GM12872 (cell line): ENCODE measurements at regions not wholly inside any gene's neighbourhood (a gene's known extent, or its start where the extent isn't known, plus 50 kb on each side); places are given as distances from the start of the nearest gene placed in this dataset.

Experiments
- CTCF ChIP-seq: IDR thresholded peaks from 3 replicates; pipeline ENCODE4 v1.5.1; 2011; ENCODE audit warnings: low read depth, mild to moderate bottlenecking, low read length, moderate library complexity; ENCODE audit not compliant: insufficient read depth

- no peak for TF ChIP-seq CTCF
Observed at GRCh38 chr14:34380471-34380845, 81.6 kb downstream of the SPTSSA start.

- TF ChIP-seq CTCF: no peak
Observed at GRCh38 chr14:34379816-34380470, 82.1 kb downstream of the SPTSSA start.

DNA sequence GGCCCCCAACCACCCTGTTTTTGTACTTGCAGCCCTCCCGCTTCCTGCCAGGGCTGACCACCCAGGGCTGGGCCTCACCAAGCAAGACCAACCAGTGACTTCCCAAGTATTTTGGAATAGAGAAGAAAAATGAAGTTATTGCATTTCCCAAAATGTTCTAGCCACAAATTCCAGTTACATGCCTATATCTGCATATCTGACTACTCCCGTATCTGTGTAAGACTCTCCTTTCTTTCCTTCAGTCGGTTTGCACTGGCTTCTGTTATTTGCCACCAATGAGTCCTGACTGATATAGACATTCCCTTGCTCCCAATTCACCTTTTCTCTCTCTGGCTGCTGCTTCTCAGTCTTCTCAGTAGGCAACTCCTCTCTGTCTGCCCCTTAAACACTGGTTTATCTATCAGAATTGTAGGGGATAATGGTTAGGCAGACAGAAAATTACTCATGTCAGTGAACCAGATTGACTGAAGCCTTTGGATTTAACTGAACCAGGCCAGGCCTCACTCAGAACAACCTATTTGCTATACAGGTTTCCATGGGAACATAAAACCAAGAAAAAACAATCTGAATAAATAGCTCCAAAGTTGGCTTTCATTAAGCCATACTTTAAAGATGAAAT, 85.3 kb downstream of the SPTSSA start:
- no peak for TF ChIP-seq CTCF

- TF ChIP-seq CTCF: no peak
Observed at GRCh38 chr14:34374998-34375740, 86.9 kb downstream of the SPTSSA start.

DNA sequence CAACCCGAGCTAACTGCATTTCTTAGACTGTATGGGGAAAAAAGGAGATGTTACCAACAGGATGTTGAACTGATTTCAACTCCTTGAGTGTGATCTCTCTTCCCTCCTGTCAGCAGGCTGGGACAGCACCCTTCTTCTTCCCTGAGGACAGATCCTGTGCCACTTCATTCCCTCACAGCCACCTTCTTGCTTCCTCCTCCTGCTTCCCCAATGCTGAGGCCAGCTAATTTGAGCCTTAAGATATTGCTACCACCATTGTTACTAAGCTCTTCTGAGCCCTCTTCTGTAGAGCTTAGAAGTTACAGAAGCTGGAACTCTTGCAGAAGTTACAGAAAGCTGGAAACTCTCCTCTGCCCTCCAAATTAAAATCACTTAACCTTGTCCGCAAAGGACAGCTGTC, 88.8 kb downstream of the SPTSSA start:
- no peak for TF ChIP-seq CTCF

- TF ChIP-seq CTCF: no peak
Observed at GRCh38 chr14:34372786-34373185, 89.3 kb downstream of the SPTSSA start.

GRCh38 chr14:34369648-34370030, 92.4 kb downstream of the SPTSSA start:
- TF ChIP-seq CTCF: no peak
